ENCODE measurements at regions not wholly inside any gene's neighbourhood (a gene's known extent, or its start where the extent isn't known, plus 50 kb on each side); places are given as distances from the start of the nearest gene placed in this dataset.

GRCh38 chr9:14433351-14434157 is 119.6 kb upstream of the NFIB start:
- intact Hi-C loops (cut with DNase I) = loop anchor here (5.0 to 10.0 kb wide), 3 partner anchors 76 to 1219 kb away; no protein-coding TSS in a partner anchor
- H3K27me3 ChIP-seq = no peaks in the 10 kb centered on the region
- no peak overlapping the region for H3K4me3 ChIP-seq
- peaks cover 0 to 20% (median 12%) of the 10 kb centered on the region in 4 donors for H3K4me1 ChIP-seq
- no peaks in the 10 kb centered on the region for H3K36me3 ChIP-seq
- TF ChIP-seq CTCF (IDR thresholded peaks at IDR 0.05) (peak in 1 of 4 experiments; percentile 34), POLR2AphosphoS5 (IDR thresholded peaks at IDR 0.05) (peak in 1 of 4 donors; percentile 20), EP300 (IDR thresholded peaks at IDR 0.05) (no peak)
- WGBS, 2 donors = 35 to 46% methylated on average over 13 of the region's 13 CpGs
- no peaks in the 10 kb centered on the region for H3K9me3 ChIP-seq
- DNase-seq = no peak
- no peak overlapping the region for H3K27ac ChIP-seq

GRCh38 chr9:14432666-14433350 is 118.9 kb upstream of the NFIB start:
- intact Hi-C loops (cut with DNase I) = loop anchor here (5.0 to 10.0 kb wide), 3 partner anchors 76 to 1218 kb away; no protein-coding TSS in a partner anchor
- Histone ChIP-seq H3K4me1 (peaks cover 0 to 24% (median 15%) of the 10 kb centered on the region in 4 donors), H3K27ac (no peak overlapping the region), H3K4me3 (no peak overlapping the region), H3K27me3 (no peaks in the 10 kb centered on the region), H3K9me3 (no peaks in the 10 kb centered on the region), H3K36me3 (no peaks in the 10 kb centered on the region)
- TF ChIP-seq EP300 (IDR thresholded peaks at IDR 0.05) = no peak
- no peak for TF ChIP-seq CTCF (IDR thresholded peaks at IDR 0.05)
- TF ChIP-seq POLR2AphosphoS5 (IDR thresholded peaks at IDR 0.05) = no peak
- no peak for TF ChIP-seq POLR2A (IDR thresholded peaks at IDR 0.05)
- 62 to 77% methylated on average over 1 of the region's 1 CpG for WGBS, 2 donors
- no peak for DNase-seq

GRCh38 chr9:14428781-14429230 is 114.9 kb upstream of the NFIB start:
- Histone ChIP-seq H3K27ac (no peak overlapping the region), H3K4me1 (peaks cover 0 to 21% (median 15%) of the 10 kb centered on the region in 4 donors), H3K9me3 (no peaks in the 10 kb centered on the region), H3K27me3 (no peaks in the 10 kb centered on the region), H3K4me3 (no peak overlapping the region), H3K36me3 (no peaks in the 10 kb centered on the region)
- DNase-seq = peak; percentile 81
- intact Hi-C loops (cut with DNase I) = loop anchor here (5.0 to 10.0 kb wide), 2 partner anchors 1077 to 1394 kb away; no protein-coding TSS in a partner anchor
- peak; percentile 13 to 78 (median 48) for TF ChIP-seq CTCF (IDR thresholded peaks at IDR 0.05)
- TF ChIP-seq POLR2AphosphoS5 (IDR thresholded peaks at IDR 0.05) = no peak
- WGBS, 2 donors = 8 to 13% methylated on average over 11 of the region's 11 CpGs

GRCh38 chr9:14427419-14427818 is 113.5 kb upstream of the NFIB start:
- Histone ChIP-seq H3K9me3 (no peaks in the 10 kb centered on the region), H3K4me3 (no peak overlapping the region), H3K27ac (no peak overlapping the region), H3K4me1 (peaks cover 0 to 8% (median 8%) of the 10 kb centered on the region in 4 donors), H3K36me3 (no peaks in the 10 kb centered on the region), H3K27me3 (no peaks in the 10 kb centered on the region)
- TF ChIP-seq CTCF (IDR thresholded peaks at IDR 0.05) (no peak), POLR2A (IDR thresholded peaks at IDR 0.05) (no peak), EP300 (IDR thresholded peaks at IDR 0.05) (no peak), POLR2AphosphoS5 (IDR thresholded peaks at IDR 0.05) (no peak)
- intact Hi-C loops (cut with DNase I) = loop anchor here (5.0 to 10.0 kb wide), 2 partner anchors 1075 to 1393 kb away; no protein-coding TSS in a partner anchor
- 79 to 81% methylated on average over 2 of the region's 2 CpGs for WGBS, 2 donors
- no peak for DNase-seq
